GM12865 (cell line): ENCODE measurements at regions not wholly inside any gene's neighbourhood (a gene's known extent, or its start where the extent isn't known, plus 50 kb on each side); places are given as distances from the start of the nearest gene placed in this dataset.

Experiments used
- DNase-seq: peaks from one replicate; pipeline ENCODE4 v3.0.0; 2010; ENCODE audit warnings: low read depth
- H3K4me3 ChIP-seq: 2 replicates; pipeline ENCODE4 v1.5.1; 2011; ENCODE audit warnings: mild to moderate bottlenecking, low read depth, low read length, control low read depth
- CTCF ChIP-seq: IDR thresholded peaks from 2 replicates; pipeline ENCODE4 v1.5.1; 2011; ENCODE audit warnings: low read length, control low read depth, low read depth, inconsistent platforms; ENCODE audit not compliant: insufficient read depth; ENCODE audit errors: missing control alignments

GRCh38 chr12:24175284-24175683, 225.8 kb upstream of the SOX5 start:
- no peak for TF ChIP-seq CTCF
- no peak overlapping the region for H3K4me3 ChIP-seq
- DNase-seq, result no peak

GRCh38 chr12:24173067-24173466, 223.6 kb upstream of the SOX5 start:
- DNase-seq, result no peak
- H3K4me3 ChIP-seq, result no peak overlapping the region
- TF ChIP-seq CTCF, result no peak

- no peak for DNase-seq
- no peak for TF ChIP-seq CTCF
- no peak overlapping the region for H3K4me3 ChIP-seq
Observed at GRCh38 chr12:24172773-24173066, 223.2 kb upstream of the SOX5 start.

GRCh38 chr12:24172031-24172772, 222.7 kb upstream of the SOX5 start:
- peak; percentile 78 for DNase-seq
- TF ChIP-seq CTCF, result no peak
- H3K4me3 ChIP-seq, result no peak overlapping the region

- TF ChIP-seq CTCF, result no peak
- H3K4me3 ChIP-seq, result no peak overlapping the region
- no peak for DNase-seq
Observed at GRCh38 chr12:24155042-24155441, 205.6 kb upstream of the SOX5 start.

- no peak for DNase-seq
- no peak for TF ChIP-seq CTCF
- H3K4me3 ChIP-seq, result no peak overlapping the region
Observed at GRCh38 chr12:24153079-24153478, 203.6 kb upstream of the SOX5 start.

- no peak for DNase-seq
- no peak for TF ChIP-seq CTCF
Observed at GRCh38 chr12:24152270-24152669, 202.8 kb upstream of the SOX5 start.

More at GRCh38 chr12:24152270-24152669, 202.8 kb upstream of the SOX5 start:
- no peak overlapping the region for H3K4me3 ChIP-seq
